ENCODE measurements at regions not wholly inside any gene's neighbourhood (a gene's known extent, or its start where the extent isn't known, plus 50 kb on each side); places are given as distances from the start of the nearest gene placed in this dataset.
"Not testable (repeated sequence)": the region's sequence is repeated elsewhere in the genome, so short reads cannot be mapped to it uniquely, and the experiment has no call there.

DNA sequence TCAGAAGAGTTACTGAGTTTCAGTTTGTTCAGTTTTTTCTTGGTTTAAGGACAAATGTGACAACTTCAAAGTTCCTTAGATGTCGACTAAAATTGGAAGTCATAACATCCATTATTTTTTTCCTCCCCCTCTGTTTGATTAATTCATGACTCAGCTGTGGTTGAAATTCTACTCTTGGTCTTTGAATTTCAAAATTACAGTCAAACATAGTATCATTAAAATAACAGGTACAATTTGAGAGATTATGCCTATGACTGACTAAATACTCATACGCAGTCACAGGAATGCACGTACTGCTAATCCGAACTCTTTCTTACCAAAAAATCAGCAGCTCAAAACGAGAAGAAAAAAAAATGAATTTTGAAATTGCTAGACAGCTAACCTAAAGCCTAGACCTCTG lies 1434.8 kb downstream of the RAPGEF2 start:
- no peak for DNase-seq

DNA sequence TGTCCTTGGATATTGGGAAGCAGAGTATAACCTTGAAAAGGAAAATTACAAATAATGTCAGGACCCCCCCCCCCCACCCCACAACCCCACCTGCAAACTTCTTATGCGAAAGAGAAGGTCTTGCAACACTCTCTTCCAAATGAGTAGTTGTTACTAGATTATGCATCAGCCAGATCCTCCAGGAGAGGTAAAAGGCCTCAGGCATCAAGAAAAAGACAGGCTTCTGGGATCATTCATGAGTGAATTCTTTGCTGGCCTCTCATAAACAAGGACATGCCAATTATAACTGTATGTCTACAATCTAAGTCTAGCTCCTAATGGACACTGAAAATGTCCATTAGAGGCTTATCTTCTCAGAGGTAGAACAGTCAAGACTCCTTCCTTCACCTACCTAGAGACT lies 1443.3 kb downstream of the RAPGEF2 start:
- DNase-seq = no peak

DNA sequence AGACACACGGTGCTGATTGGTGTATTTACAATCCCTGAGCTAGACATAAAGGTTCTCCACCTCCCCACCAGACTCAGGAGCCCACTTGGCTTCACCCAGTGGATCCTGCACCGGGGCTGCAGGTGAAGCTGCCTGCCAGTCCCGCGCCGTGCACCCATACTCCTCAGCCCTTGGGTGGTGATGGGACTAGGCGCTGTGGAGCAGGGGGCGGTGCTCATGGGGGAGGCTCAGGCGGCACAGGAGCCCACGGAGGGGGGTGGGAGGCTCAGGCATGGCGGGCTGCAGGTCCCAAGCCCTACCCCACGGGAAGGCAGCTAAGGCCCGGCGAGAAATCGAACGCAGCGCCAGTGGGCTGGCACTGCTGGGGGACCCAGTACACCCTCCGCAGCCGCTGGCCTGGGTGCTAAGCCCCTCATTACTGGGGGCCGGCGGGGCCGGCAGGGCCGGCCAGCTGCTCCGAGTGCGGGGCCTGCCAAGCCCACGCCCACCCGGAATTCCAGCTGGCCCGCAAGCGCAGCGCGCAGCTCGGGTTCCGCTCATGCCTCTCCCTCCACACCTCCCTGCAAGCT lies 1447.2 kb downstream of the RAPGEF2 start:
- not testable (repeated sequence) for DNase-seq

DNA sequence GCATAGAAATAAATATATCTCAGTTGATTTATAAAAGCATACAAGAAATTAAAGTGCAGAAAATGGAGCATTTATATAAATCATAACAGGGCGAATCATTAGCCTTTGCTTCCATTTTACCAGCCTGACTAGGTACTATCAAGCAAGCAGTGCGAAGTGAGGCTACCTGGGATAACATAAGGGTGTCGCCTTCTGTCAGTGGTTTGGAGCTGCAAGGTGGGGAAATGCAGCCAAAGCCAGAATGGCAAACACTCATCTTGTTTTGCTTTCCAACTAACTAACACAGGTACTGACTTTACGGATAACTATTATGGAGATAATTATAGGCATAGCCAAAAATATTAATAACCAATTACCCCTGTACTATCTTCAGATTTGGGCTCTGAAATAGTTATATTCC lies 1459.8 kb downstream of the RAPGEF2 start:
- no peak for DNase-seq

DNA sequence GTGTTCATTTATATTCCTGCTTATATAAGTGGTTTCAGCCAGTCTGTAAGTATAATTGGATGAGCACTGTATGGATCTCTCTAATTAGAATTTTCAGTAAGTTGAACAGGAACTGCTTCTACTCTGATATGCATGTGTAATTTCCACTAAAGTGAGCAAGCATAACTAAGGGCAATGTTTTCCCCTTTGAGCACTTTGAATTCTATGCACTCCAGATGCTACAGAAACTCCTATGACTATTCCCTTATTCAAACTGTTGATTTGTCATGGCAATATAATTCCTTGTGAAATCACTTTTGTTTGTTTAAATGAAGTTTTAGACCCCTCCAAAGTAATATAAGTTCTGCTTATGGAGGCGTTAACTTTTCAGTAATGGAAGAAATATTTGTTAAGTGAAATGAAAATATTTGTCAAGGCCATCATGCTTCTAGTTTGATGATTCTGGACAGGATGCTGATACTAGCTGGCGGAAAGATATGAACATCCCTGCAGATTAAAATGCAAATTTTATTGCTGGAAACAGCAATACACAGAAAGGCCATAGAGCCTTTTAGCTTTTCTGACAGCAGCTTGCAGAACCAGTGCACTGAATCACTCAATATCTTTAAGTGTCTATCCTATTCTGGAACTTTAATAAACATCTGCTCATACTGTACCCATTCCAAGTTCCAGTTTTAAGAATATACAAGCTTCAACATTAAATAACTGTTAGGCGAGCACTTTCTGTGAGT lies 1460.8 kb downstream of the RAPGEF2 start:
- DNase-seq = no peak

DNA sequence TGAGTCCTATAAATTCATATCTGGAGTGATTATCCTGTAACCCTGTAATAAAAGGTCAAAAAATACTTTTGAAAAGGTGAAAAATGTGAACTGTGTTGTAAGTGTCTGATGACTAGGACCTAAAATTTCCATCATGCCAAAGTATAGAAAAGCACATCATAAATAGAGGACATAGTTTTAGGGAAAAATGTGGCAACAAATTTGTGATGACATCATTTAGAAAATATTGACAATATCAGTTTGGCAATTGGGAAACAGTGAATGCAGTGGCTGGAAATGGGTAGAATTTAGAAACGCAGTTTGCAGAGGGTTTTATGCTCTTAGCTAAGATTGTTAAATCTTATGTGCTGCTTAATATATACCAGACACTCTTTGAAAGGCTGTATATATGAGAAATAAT lies 1464.8 kb downstream of the RAPGEF2 start:
- no peak for DNase-seq

DNA sequence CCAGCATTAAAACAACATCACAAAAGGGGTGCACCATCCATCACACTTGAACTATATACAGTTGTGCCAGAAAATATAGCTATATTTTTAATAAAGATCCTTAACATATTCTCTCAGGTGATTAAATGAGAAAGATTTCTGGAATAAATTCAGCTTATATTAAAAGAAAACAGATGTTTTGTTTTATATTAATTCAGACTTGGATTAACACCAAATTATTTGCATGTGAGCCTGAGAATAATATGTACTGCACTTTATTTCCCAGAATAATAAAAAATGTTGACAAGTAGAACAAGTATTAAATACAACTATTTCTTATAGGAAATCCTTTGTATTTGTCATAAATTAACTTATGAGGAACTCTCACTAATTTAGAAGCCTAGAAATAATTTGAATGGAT lies 1467.4 kb downstream of the RAPGEF2 start:
- no peak for DNase-seq

DNA sequence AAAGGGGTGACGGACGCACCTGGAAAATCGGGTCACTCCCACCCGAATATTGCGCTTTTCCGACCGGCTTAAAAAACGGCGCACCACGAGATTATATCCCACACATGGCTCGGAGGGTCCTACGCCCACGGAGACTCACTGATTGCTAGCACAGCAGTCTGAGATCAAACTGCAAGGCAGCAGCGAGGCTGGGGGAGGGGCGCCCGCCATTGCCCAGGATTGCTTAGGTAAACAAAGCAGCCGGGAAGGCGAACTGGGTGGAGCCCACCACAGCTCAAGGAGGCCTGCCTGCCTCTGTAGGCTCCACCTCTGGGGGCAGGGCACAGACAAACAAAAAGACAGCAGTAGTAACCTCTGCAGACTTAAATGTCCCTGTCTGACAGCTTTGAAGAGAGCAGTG lies 1471.4 kb downstream of the RAPGEF2 start:
- DNase-seq = not testable (repeated sequence)

DNA sequence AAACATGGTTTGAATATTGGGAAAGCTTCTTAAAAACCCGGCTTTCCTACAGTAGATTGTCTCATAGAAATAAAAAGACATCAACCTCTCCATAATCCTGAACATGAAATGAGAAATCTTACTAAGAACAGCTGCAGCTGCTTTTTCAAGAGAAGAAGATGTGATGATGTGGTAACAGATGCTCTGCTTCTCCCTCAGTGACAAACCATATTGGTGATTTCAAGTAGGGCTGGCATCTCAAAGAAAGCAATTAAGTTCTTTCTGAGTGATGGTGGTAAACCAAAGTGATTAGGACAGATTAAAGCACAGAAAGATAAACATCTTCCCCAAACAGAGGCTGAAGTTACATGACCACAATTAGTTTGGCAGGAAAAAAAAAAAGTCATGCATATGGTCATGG lies 1477.7 kb downstream of the RAPGEF2 start:
- no peak for DNase-seq

DNA sequence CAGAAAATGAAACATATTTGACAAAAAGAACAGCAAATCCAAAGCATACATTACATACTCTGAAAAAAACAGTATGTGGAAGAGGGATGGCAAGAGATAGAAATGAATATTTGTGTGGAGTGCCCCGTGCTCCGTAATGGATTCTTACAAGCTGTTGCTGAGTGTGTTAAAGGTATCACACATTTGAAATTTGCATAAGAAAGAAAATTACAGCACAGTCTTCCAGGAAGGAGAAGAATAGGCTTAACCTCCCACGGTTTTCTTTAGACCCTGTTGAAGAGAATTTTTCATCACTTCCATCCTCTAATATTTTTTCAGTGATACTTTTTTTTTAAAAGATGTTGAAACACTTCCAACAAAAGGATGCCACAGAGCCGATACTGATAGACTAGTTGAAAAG lies 1489.4 kb downstream of the RAPGEF2 start:
- no peak for DNase-seq

DNA sequence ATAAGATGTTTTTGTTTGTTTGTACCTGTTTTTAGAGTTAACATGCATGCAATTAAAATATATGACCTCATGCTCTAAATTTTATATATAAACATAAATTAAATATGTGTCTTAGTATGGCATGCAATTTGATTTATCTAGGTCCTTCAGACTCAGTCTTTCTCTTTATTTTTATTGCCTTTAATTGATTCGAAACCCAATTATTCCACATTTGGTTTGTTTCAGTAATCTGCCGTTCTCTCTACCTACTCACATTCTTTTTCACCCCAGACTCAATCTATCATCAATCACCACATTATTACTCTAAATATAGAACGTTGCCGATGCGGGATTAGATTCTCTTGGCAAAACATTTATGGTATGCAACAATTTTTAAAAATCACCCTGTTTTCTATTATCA lies 1492.8 kb downstream of the RAPGEF2 start:
- no peak for DNase-seq

DNA sequence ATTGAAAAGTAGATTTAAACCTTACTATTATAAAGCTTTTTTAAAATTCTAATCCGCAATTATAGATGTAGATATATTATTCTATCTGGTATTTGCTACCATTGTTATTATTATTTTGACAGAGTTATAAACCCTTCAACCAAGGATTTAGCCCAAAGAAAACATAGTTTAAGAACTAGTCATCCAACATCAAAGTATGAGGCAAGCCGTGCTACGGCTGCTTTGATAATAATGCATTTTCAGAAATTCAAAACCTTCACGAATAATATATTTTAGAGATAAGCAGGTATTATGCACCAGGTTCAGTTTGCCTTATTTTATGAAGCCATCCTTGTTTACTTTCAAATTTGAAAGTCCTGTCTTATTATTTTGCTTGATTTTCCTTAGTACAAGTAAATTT lies 1501.7 kb downstream of the RAPGEF2 start:
- no peak for DNase-seq

DNA sequence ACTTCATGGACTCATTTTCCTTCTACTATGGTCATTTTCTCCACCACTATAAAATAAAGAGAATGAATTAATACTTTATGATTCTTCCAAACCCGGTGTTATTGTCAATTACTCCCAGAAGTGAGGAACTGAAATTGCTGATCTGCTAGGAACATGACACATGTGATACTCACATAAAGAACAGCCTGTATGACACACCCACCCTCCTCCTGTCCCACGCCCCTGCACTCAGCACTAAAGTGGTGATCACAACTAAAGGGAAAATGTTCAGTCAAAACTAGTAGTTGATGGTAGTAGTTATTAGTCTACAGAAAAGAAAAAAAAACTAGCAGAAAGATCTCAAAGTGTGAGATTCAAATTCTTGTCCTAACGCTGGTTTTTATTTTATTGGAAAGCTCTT lies 1508.3 kb downstream of the RAPGEF2 start:
- no peak for DNase-seq

DNA sequence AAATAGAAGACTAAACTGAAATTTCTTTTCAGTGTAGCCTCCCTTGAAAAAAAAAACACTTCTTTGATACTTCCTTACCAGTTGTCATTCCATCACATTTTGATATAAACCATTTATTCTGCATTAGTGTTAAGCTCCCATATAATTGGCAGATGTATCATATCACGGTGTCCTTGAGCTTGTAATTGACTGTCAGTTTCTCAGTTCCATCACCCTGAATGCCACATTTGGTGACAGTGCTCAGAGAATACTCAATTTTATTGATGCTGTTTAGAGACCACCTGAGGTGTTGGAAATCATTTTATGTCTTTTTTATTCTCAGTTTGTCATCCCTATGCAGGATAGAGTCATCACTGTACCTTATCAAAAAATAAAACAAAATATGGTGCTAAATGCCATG lies 1528.2 kb downstream of the RAPGEF2 start:
- no peak for DNase-seq

DNA sequence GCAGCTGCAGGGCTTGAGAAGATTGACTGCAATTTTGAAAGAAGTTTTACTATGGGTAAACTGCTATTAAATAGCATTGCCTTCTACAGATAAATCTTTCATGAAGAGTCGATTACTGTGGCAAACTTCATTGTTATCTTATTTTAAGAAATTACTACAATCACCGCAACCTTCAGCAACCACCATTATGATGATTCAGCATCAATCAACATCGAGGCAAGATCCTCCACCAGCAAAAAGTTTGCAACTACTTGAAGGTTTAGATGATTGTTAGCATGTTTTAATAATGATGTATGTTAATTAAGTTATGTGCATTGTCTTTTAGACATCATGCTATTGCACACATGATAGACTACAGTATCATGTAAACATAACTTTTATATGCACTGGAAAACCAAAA lies 1511.0 kb downstream of the FSTL5 start:
- no peak for DNase-seq

DNA sequence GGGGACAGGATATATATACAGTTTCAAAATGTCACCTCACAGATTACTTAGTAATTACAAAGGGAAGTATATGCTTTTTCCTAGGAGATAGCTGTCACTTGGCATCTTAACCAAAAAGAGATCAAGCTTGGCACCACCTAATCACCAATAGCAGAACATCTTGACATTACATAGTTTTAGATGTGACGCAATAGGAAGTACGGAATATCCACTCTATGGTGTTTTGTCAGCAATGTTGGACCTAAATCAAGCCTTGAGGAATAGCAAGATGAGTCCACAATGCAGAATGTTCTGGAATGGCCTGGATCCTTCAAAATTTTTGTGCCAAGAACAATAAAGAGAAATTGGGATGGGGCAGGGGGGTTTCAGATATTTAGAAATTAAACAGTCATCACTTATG lies 1488.2 kb downstream of the FSTL5 start:
- no peak for DNase-seq

DNA sequence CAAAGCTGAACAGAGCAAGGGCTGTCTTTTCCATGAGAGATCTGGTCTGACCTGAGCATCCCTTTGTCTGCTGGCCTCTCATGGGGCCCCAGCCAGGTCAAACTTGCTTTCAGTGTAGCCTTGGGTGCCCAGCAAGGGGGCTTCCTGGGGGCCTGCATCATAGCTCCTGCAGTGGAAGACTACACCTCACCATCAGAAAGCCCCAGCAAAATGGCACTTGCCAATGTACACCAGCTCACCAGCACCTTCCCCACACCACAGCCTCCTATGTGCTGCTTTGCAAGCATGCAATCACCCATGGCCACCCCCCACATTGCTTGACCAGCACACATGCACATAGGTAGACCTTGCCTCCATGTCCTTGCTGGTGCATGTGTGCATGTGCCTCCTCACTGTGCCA lies 1478.1 kb downstream of the FSTL5 start:
- no peak for DNase-seq

DNA sequence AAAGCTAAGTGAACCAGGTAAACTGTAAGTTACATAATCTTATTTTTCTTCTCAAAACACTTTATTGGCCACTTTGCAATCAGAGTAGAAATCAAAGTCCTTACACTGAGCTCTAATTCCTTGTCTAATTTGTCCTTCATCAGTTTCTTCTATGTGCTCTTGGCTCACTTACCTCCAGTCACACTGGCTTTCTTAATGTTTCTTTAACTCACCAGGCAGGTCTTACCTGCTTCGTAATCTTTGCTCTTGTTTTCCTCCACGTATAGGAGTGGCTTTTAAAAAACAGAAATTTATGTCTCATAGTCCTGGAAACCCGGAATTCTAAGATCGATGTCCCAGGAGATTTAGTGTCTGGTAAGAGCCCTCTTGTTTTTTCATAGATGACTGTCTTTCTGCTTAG lies 1462.1 kb downstream of the FSTL5 start:
- no peak for DNase-seq

DNA sequence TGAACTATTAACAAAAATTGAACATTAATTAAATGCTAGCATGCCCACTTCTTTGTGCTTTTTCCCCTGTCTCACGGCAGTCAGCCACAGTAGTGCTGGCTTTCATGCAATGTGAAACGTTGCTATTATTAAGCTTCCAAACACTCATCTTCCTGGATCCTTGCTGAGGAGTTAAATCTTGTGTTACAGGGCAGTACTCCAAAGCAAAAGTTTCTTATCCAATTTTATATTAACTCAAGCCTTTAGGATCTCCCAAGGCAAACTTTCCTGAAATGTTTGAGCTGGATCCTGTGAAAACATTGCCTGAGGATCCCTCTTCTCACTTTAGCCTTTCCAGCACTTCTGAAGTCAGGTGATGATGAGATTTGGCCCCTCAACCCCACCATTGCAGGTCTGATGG lies 1454.8 kb downstream of the FSTL5 start:
- no peak for DNase-seq

DNA sequence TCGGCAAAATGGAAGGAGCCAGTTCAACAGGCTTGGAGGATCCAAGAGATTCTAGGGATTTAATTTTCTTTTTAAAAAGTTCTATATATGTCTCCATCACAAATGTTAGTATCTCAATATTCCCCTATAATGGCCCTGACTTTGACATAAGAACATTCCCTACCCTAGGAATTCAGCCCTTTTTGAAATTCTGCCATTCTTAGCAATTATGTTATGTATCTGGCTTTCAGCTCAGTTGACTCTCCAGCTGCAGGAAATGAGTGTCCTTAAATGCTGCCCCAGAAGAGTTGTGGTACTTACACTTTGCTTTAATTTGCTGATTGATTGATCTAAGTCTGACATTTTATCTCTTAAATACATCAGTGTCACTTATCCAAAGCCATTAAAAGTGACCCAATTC lies 1454.3 kb downstream of the FSTL5 start:
- DNase-seq = no peak

DNA sequence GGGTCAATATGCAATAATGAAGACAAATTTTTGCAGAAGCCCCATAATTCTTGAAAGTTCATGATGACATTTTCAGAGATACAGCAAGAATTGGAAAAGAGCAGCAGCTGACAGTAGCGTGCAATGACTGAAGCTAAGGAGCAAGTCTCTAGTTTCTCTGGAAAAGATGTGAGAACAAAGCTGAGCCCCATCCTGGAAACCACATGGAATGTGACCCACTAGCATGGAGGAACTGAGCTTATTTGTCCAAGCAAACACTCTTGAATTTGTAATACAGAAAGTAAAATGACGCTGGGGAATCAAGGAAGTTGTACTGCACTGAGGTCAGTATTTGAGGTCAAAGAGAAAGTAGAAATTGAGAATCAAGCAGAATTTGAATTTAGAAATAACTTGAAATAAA lies 1447.2 kb downstream of the FSTL5 start:
- no peak for DNase-seq

DNA sequence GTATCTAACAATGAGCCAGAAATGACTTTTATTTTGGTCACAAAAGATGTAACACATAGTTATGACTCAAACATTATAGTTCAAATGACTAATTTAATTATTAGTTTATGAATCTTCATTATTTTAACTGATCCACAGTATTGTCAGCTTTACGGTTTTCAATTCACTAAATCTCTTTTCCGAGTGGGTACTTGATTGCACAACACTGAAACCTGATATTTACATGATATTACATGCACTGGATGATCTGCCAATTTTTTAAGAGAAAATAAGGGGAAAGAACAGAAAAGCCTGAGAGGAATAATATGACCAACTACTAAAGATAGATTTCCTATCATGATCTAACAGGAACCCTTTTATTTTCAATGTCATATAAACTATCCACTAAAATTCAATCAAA lies 1446.0 kb downstream of the FSTL5 start:
- DNase-seq = no peak

DNA sequence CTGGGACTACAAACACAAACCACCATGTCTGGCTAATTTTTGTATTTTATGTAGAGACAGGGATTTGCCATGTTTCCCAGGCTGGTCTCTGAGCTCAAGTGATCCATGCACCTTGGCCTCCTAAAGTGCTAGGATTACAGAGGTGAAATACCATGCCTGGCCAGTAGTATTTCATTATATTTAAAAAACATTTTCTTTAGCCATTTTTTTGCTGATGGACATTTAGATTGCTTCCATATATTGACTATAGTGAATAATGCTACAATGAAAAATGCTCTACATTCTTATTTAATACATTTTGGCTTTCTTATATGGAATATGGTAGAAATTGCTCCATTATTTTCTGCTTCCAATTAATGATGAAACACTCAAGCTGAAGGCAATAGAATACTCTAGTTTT lies 1439.7 kb downstream of the FSTL5 start:
- no peak for DNase-seq

DNA sequence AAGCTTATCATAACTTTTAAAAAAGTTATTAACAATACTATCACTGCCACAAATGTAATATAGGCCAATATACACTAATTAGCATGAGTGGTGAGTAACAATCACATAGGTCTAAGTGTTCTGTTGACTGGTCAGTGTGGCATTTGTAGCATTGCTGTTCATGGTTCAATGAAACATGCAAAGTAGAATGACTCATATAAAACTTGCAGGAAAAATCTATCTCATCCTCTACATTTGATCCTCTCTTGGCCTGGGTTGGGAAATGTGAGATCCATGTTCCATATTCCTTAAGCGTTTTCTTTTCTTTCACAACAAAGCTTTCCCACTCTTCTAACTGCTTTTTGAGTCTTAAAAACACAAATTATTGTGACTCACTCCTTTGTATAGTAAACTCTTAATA lies 1418.7 kb downstream of the FSTL5 start:
- DNase-seq = no peak

DNA sequence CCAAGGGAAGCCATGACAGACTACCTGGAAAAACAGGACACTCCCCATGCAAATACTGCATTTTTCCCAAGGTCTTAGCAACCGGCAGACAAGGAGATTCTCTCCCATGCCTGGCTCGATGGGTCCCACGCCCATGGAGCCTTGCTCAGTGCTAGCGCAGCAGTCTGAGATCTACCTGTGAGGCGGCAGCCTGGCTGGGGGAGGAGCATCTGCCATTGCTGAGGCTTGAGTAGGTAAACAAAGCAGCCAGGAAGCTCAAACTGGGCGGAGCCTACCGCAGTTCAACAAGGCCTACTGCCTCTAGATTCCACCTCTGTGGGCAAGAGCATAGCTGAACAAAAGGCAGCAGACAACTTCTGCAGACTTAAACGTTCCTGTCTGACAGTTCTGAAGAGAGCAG lies 1417.2 kb downstream of the FSTL5 start:
- DNase-seq = not testable (repeated sequence)

Data from NCI-H345 (cell line).